Endodermal cell (in vitro differentiated cells): ENCODE measurements at regions not wholly inside any gene's neighbourhood (a gene's known extent, or its start where the extent isn't known, plus 50 kb on each side); places are given as distances from the start of the nearest gene placed in this dataset.
"Not testable (repeated sequence)": the region's sequence is repeated elsewhere in the genome, so short reads cannot be mapped to it uniquely, and the experiment has no call there.

Source experiments
- DNase-seq: peaks from one replicate; pipeline ENCODE4 v3.0.0-alpha.2; 2017
- H3K27ac ChIP-seq: 2 replicates; pipeline ENCODE4 v1.5.1; 2013; ENCODE audit warnings: mild to moderate bottlenecking, low read depth, low read length, moderate library complexity
- H3K27me3 ChIP-seq: 2 replicates; pipeline ENCODE4 v1.6.1; 2013; ENCODE audit warnings: mild to moderate bottlenecking, low read length, moderate library complexity; ENCODE audit not compliant: insufficient read depth, control insufficient read depth, poor library complexity, severe bottlenecking
- H3K36me3 ChIP-seq: 2 replicates; pipeline ENCODE4 v1.7.0; 2013; ENCODE audit warnings: mild to moderate bottlenecking, low read length, moderate library complexity; ENCODE audit not compliant: control insufficient read depth, insufficient read depth
- H3K4me1 ChIP-seq: one replicate; pipeline ENCODE4 v1.7.0; 2013; ENCODE audit warnings: low read length; ENCODE audit not compliant: control insufficient read depth, insufficient read depth
- H3K4me3 ChIP-seq: 2 replicates; pipeline ENCODE4 v1.5.1; 2013; ENCODE audit warnings: mild to moderate bottlenecking, low read length, moderate library complexity
- H3K9ac ChIP-seq: 2 replicates; pipeline ENCODE4 v1.6.1; 2013; ENCODE audit warnings: mild to moderate bottlenecking, low read length, moderate library complexity; ENCODE audit not compliant: poor library complexity, severe bottlenecking; ENCODE audit errors: extremely low read depth
- H3K9me3 ChIP-seq: 2 replicates; pipeline ENCODE4 v1.6.1; 2013; ENCODE audit warnings: mild to moderate bottlenecking, low read length, moderate library complexity; ENCODE audit not compliant: control insufficient read depth
- H3K27ac Mint-ChIP-seq: 2 replicates; pipeline ENCODE4 v1.8.0; 2020; ENCODE audit warnings: mixed read lengths
- H3K27me3 Mint-ChIP-seq: 2 replicates; pipeline ENCODE4 v1.8.0; 2021; ENCODE audit warnings: mild to moderate bottlenecking, mixed read lengths; ENCODE audit not compliant: insufficient read depth
- H3K36me3 Mint-ChIP-seq: 2 replicates; pipeline ENCODE4 v1.8.0; 2020; ENCODE audit warnings: low read depth, mixed read lengths
- H3K4me1 Mint-ChIP-seq: 2 replicates; pipeline ENCODE4 v1.8.0; 2020; ENCODE audit warnings: mixed read lengths
- H3K4me3 Mint-ChIP-seq: 2 replicates; pipeline ENCODE4 v1.8.0; 2020; ENCODE audit warnings: mild to moderate bottlenecking, moderate library complexity, mixed read lengths
- H3K9me3 Mint-ChIP-seq: 2 replicates; pipeline ENCODE4 v1.8.0; 2020; ENCODE audit warnings: mild to moderate bottlenecking, mixed read lengths
- WGBS, 2 experiments: methylation state at CpG; one replicate each; pipeline versions ENCODE4 v1.1.5 to v1.1.7; 2013; ENCODE audit warnings: missing lambda C conversion rate in 2 of 2, mixed read lengths in 1 of 2; ENCODE audit not compliant: insufficient coverage in 1 of 2, insufficient read length in 1 of 2; 5-methylcytosine and 5-hydroxymethylcytosine counted together
- TF ChIP-seq, protein P1 (sequence below): fragments of 200-600 bp; sonication (generic); conservative IDR thresholded peaks from 2 replicates; pipeline ENCODE4 v1.5.0; 2021; ENCODE audit warnings: antibody characterized with exemption, mild to moderate bottlenecking

DNA sequence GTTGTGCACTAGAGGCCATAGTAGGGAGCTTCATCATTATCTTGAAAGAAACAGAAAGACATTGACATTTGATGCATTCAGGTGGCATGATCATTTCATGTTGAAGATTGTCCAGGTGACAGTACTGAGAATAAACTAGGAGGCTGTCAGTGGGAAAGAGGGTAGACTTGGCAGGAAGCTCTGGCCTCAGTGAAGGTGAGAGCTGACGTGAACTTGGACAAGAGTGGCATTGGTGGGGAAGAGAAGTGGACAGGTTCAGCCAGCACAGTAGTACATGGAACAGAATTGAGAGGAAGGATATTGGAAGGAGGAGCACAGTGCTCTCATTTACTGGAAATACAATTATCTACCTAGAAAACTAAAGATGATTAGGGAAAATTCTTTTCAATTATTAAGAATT is 245.2 kb downstream of the CYRIA start:
- H3K27ac ChIP-seq, result no peak overlapping the region
- WGBS, 2 experiments, result 84 to 90% methylated on average over 1 of the region's 1 CpG
- H3K4me1 Mint-ChIP-seq, result peaks cover 7% of the 10 kb centered on the region
- H3K36me3 Mint-ChIP-seq, result no peaks in the 10 kb centered on the region
- no peak for DNase-seq
- TF ChIP-seq, protein P1, sequence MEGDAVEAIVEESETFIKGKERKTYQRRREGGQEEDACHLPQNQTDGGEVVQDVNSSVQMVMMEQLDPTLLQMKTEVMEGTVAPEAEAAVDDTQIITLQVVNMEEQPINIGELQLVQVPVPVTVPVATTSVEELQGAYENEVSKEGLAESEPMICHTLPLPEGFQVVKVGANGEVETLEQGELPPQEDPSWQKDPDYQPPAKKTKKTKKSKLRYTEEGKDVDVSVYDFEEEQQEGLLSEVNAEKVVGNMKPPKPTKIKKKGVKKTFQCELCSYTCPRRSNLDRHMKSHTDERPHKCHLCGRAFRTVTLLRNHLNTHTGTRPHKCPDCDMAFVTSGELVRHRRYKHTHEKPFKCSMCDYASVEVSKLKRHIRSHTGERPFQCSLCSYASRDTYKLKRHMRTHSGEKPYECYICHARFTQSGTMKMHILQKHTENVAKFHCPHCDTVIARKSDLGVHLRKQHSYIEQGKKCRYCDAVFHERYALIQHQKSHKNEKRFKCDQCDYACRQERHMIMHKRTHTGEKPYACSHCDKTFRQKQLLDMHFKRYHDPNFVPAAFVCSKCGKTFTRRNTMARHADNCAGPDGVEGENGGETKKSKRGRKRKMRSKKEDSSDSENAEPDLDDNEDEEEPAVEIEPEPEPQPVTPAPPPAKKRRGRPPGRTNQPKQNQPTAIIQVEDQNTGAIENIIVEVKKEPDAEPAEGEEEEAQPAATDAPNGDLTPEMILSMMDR, result no peak
- H3K27ac Mint-ChIP-seq, result no peak overlapping the region
- peaks cover 6% of the 10 kb centered on the region for H3K9me3 Mint-ChIP-seq
- H3K4me3 Mint-ChIP-seq, result no peak overlapping the region
- H3K36me3 ChIP-seq, result no peaks in the 10 kb centered on the region
- H3K27me3 Mint-ChIP-seq, result peaks cover 8% of the 10 kb centered on the region
- no peak overlapping the region for H3K4me3 ChIP-seq
- H3K4me1 ChIP-seq, result peaks cover 3% of the 10 kb centered on the region
- H3K9me3 ChIP-seq, result peaks cover 10% of the 10 kb centered on the region
- no peak overlapping the region for H3K9ac ChIP-seq
- H3K27me3 ChIP-seq, result no peaks in the 10 kb centered on the region

GRCh38 chr2:16417726-16418125 is 247.9 kb downstream of the CYRIA start:
- peaks cover 8% of the 10 kb centered on the region for H3K9me3 ChIP-seq
- Mint-ChIP-seq H3K4me1 (peaks cover 7% of the 10 kb centered on the region), H3K9me3 (peaks cover 8% of the 10 kb centered on the region), H3K36me3 (no peaks in the 10 kb centered on the region), H3K27me3 (peaks cover 8% of the 10 kb centered on the region), H3K4me3 (no peak overlapping the region), H3K27ac (no peak overlapping the region)
- no peak overlapping the region for H3K9ac ChIP-seq
- DNase-seq, result no peak
- TF ChIP-seq, protein P1, result no peak
- H3K4me3 ChIP-seq, result no peak overlapping the region
- H3K27ac ChIP-seq, result no peak overlapping the region
- H3K4me1 ChIP-seq, result peaks cover 2% of the 10 kb centered on the region
- no peaks in the 10 kb centered on the region for H3K36me3 ChIP-seq
- 84 to 90% methylated on average over 2 to 3 of the region's 3 CpGs for whole genome bisulfite sequencing, 2 experiments
- no peaks in the 10 kb centered on the region for H3K27me3 ChIP-seq

- no peaks in the 10 kb centered on the region for H3K36me3 ChIP-seq
- H3K4me3 Mint-ChIP-seq, result no peak overlapping the region
- H3K27ac Mint-ChIP-seq, result no peak overlapping the region
- H3K9me3 ChIP-seq, result peaks cover 8% of the 10 kb centered on the region
- H3K36me3 Mint-ChIP-seq, result no peaks in the 10 kb centered on the region
- TF ChIP-seq, protein P1, result no peak
- H3K4me1 Mint-ChIP-seq, result peaks cover 7% of the 10 kb centered on the region
- WGBS, 2 experiments, result 89 to 91% methylated on average over 3 of the region's 3 CpGs
- no peaks in the 10 kb centered on the region for H3K27me3 ChIP-seq
- H3K27ac ChIP-seq, result no peak overlapping the region
- no peak for DNase-seq
- no peak overlapping the region for H3K9ac ChIP-seq
- H3K4me3 ChIP-seq, result no peak overlapping the region
- peaks cover 2% of the 10 kb centered on the region for H3K4me1 ChIP-seq
- peaks cover 8% of the 10 kb centered on the region for H3K27me3 Mint-ChIP-seq
- H3K9me3 Mint-ChIP-seq, result peaks cover 8% of the 10 kb centered on the region
Measured at GRCh38 chr2:16416651-16417050, 249.0 kb downstream of the CYRIA start.

- H3K36me3 Mint-ChIP-seq, H3K27me3 ChIP-seq, DNase-seq, H3K9me3 ChIP-seq, H3K27me3 Mint-ChIP-seq, H3K4me1 Mint-ChIP-seq, H3K4me1 ChIP-seq, H3K27ac Mint-ChIP-seq, H3K4me3 Mint-ChIP-seq, H3K9ac ChIP-seq, H3K9me3 Mint-ChIP-seq, H3K36me3 ChIP-seq, H3K4me3 ChIP-seq, H3K27ac ChIP-seq: not testable (repeated sequence)
- 81 to 91% methylated on average over 3 to 6 of the region's 6 CpGs for WGBS, 2 experiments
Measured at GRCh38 chr2:16415861-16416260, 249.8 kb downstream of the CYRIA start.
